ENCODE measurements at regions not wholly inside any gene's neighbourhood (a gene's known extent, or its start where the extent isn't known, plus 50 kb on each side); places are given as distances from the start of the nearest gene placed in this dataset.

- no peaks in the 10 kb centered on the region for H3K9me3 ChIP-seq (ENCODE audit: low read length)
- intact Hi-C loops (cut with micrococcal nuclease; ENCODE audit: unreplicated experiment) = no loop called here
- H3K9ac ChIP-seq (ENCODE audit: insufficient read depth, low read depth, low read length) = no peak overlapping the region
- no peak overlapping the region for H2AFZ ChIP-seq (ENCODE audit: low read length)
- H3K4me1 ChIP-seq (ENCODE audit: insufficient read depth, low read length) = no peaks in the 10 kb centered on the region
- TF ChIP-seq ETV5 (CRISPR knock-in tag; IDR thresholded peaks at IDR 0.05; ENCODE audit: borderline replicate concordance) (no peak), MNT (IDR thresholded peaks at IDR 0.05) (peak; percentile 38; the same call in 1 of the 2 replicates), ZSCAN25 (CRISPR knock-in tag; IDR thresholded peaks at IDR 0.05) (no peak)
- DNase-seq (ENCODE audit: low spot score) = no peak
- BruUV-seq (replicated peaks) = no TSS peak
- no peaks in the 10 kb centered on the region for H3K79me2 ChIP-seq (ENCODE audit: insufficient read depth, low read length)
- H3K27ac ChIP-seq (ENCODE audit: extremely low read length, insufficient read depth, low read length) = no peak overlapping the region
- in situ Hi-C loops (cut with HindIII; ENCODE audit: extremely low pct_ligation_motif_present, low pct_unique_long_range_greater_than_20kb) = no loop called here
- 2% methylated on average over 7 of the region's 11 CpGs for WGBS (ENCODE audit: low lambda C conversion rate)
- no peak for FAIRE-seq
- ChIA-PET CTCF (ENCODE audit: low intra/inter-chr PET ratio, low total read pairs) (no interaction called here), POLR2A (no interaction called here)
- H3K27me3 ChIP-seq (ENCODE audit: control insufficient read depth in 1 of 2, insufficient read depth in 2 of 2, low read length in 2 of 2) = peaks cover 3 to 75% of the 10 kb centered on the region in 2 experiments; a peak in 4 of 5 replicates
- H4K20me1 ChIP-seq (ENCODE audit: insufficient read depth, low read length) = no peaks in the 10 kb centered on the region; the same call in 1 of the 2 replicates
- ATAC-seq = no peak
- H3K36me3 ChIP-seq (replicated peaks in 1 of 2; ENCODE audit: control insufficient read depth in 1 of 2, insufficient read depth in 2 of 2, low read length in 2 of 2) = no peaks in the 10 kb centered on the region
- no peak overlapping the region for H3K4me2 ChIP-seq (ENCODE audit: low read depth, low read length)
- no peak overlapping the region for H3K4me3 ChIP-seq (replicated peaks in 1 of 3; ENCODE audit: insufficient read depth in 1 of 3, low read depth in 2 of 3, low read length in 3 of 3)
Observed at GRCh38 chr2:120830096-120830830, 94.6 kb downstream of the GLI2 start.

- no peak overlapping the region for H3K27ac ChIP-seq (ENCODE audit: extremely low read length, insufficient read depth, low read length)
- no peak overlapping the region for H3K4me2 ChIP-seq (ENCODE audit: low read depth, low read length)
- no peaks in the 10 kb centered on the region for H3K79me2 ChIP-seq (ENCODE audit: insufficient read depth, low read length)
- intact Hi-C loops (cut with micrococcal nuclease; ENCODE audit: unreplicated experiment) = no loop called here
- ATAC-seq = no peak
- FAIRE-seq = no peak
- no peak overlapping the region for H3K4me3 ChIP-seq (replicated peaks in 1 of 3; ENCODE audit: insufficient read depth in 1 of 3, low read depth in 2 of 3, low read length in 3 of 3)
- H3K4me1 ChIP-seq (ENCODE audit: insufficient read depth, low read length) = no peaks in the 10 kb centered on the region
- no peaks in the 10 kb centered on the region; the same call in 1 of the 2 replicates for H4K20me1 ChIP-seq (ENCODE audit: insufficient read depth, low read length)
- no peak overlapping the region for H2AFZ ChIP-seq (ENCODE audit: low read length)
- in situ Hi-C loops (cut with HindIII; ENCODE audit: extremely low pct_ligation_motif_present, low pct_unique_long_range_greater_than_20kb) = no loop called here
- TF ChIP-seq HHEX (CRISPR knock-in tag; IDR thresholded peaks at IDR 0.05) = no peak
- 0 out of 2 replicates have a peak, but pooled peaks have one; percentile 1 for TF ChIP-seq FOXA1 (IDR thresholded peaks at IDR 0.05)
- no peak for TF ChIP-seq FOXA1 (CRISPR knock-in tag; IDR thresholded peaks at IDR 0.05)
- no peak for DNase-seq (ENCODE audit: low spot score)
- no peak overlapping the region for H3K9ac ChIP-seq (ENCODE audit: insufficient read depth, low read depth, low read length)
- POLR2A ChIA-PET = no interaction called here
- 3% methylated on average over 2 of the region's 2 CpGs for WGBS (ENCODE audit: low lambda C conversion rate)
- CTCF ChIA-PET (ENCODE audit: low intra/inter-chr PET ratio, low total read pairs) = no interaction called here
- H3K27me3 ChIP-seq (ENCODE audit: control insufficient read depth in 1 of 2, insufficient read depth in 2 of 2, low read length in 2 of 2) = peaks cover 3 to 69% of the 10 kb centered on the region in 2 experiments; a peak in 4 of 5 replicates
- H3K36me3 ChIP-seq (replicated peaks in 1 of 2; ENCODE audit: control insufficient read depth in 1 of 2, insufficient read depth in 2 of 2, low read length in 2 of 2) = no peaks in the 10 kb centered on the region
- BruUV-seq (replicated peaks) = no TSS peak
- H3K9me3 ChIP-seq (ENCODE audit: low read length) = no peaks in the 10 kb centered on the region
Observed at GRCh38 chr2:120831086-120831485, 95.4 kb downstream of the GLI2 start.

Measured in HepG2 (cell line).